ENCODE measurements at regions not wholly inside any gene's neighbourhood (a gene's known extent, or its start where the extent isn't known, plus 50 kb on each side); places are given as distances from the start of the nearest gene placed in this dataset.

GRCh38 chr12:19689801-19690472 is 250.6 kb downstream of the AEBP2 start:
- Histone ChIP-seq H3K27ac (no peak overlapping the region), H3K36me3 (replicated peaks) (no peaks in the 10 kb centered on the region), H3K27me3 (replicated peaks) (no peaks in the 10 kb centered on the region), H3K4me3 (ENCODE audit: low read depth, low read length) (no peak overlapping the region)
- no peak for DNase-seq
- no peak for TF ChIP-seq CTCF (IDR thresholded peaks at IDR 0.05; ENCODE audit: low read depth, low read length, missing control alignments)
- in situ Hi-C loops (cut with HindIII; ENCODE audit: low pct_ligation_motif_present, low sequenced_read_pairs): no loop called here

- H3K4me3 ChIP-seq (ENCODE audit: low read depth, low read length): no peak overlapping the region
- in situ Hi-C loops (cut with HindIII; ENCODE audit: low pct_ligation_motif_present, low sequenced_read_pairs): no loop called here
- TF ChIP-seq CTCF (IDR thresholded peaks at IDR 0.05; ENCODE audit: low read depth, low read length, missing control alignments): no peak
- H3K27me3 ChIP-seq (replicated peaks): no peaks in the 10 kb centered on the region
- no peak for DNase-seq
- no peaks in the 10 kb centered on the region for H3K36me3 ChIP-seq (replicated peaks)
- no peak overlapping the region for H3K27ac ChIP-seq
These were observed 252.8 kb downstream of the AEBP2 start for GRCh38 chr12:19692091-19692490.

- Histone ChIP-seq H3K36me3 (replicated peaks) (no peaks in the 10 kb centered on the region), H3K4me3 (ENCODE audit: low read depth, low read length) (no peak overlapping the region), H3K27ac (no peak overlapping the region), H3K27me3 (replicated peaks) (no peaks in the 10 kb centered on the region)
- TF ChIP-seq CTCF (IDR thresholded peaks at IDR 0.05; ENCODE audit: low read depth, low read length, missing control alignments): no peak
- in situ Hi-C loops (cut with HindIII; ENCODE audit: low pct_ligation_motif_present, low sequenced_read_pairs): no loop called here
- no peak for DNase-seq
These were observed 253.3 kb downstream of the AEBP2 start for GRCh38 chr12:19692566-19692965.

GRCh38 chr12:19694627-19695026 is 255.3 kb downstream of the AEBP2 start:
- no peak for TF ChIP-seq CTCF (IDR thresholded peaks at IDR 0.05; ENCODE audit: low read depth, low read length, missing control alignments)
- in situ Hi-C loops (cut with HindIII; ENCODE audit: low pct_ligation_motif_present, low sequenced_read_pairs): no loop called here
- no peak for DNase-seq
- no peak overlapping the region for H3K27ac ChIP-seq
- no peaks in the 10 kb centered on the region for H3K27me3 ChIP-seq (replicated peaks)
- no peak overlapping the region for H3K4me3 ChIP-seq (ENCODE audit: low read depth, low read length)
- H3K36me3 ChIP-seq (replicated peaks): no peaks in the 10 kb centered on the region

- no peak for TF ChIP-seq CTCF (IDR thresholded peaks at IDR 0.05; ENCODE audit: low read depth, low read length, missing control alignments)
- Histone ChIP-seq H3K27ac (no peak overlapping the region), H3K27me3 (replicated peaks) (no peaks in the 10 kb centered on the region), H3K4me3 (ENCODE audit: low read depth, low read length) (no peak overlapping the region), H3K36me3 (replicated peaks) (no peaks in the 10 kb centered on the region)
- in situ Hi-C loops (cut with HindIII; ENCODE audit: low pct_ligation_motif_present, low sequenced_read_pairs): no loop called here
- DNase-seq: no peak
These were observed 256.2 kb downstream of the AEBP2 start for GRCh38 chr12:19695244-19696098.

Measured in brain microvascular endothelial cell (primary cell).